OCI-M1 (cell line): ENCODE measurements at regions not wholly inside any gene's neighbourhood (a gene's known extent, or its start where the extent isn't known, plus 50 kb on each side); places are given as distances from the start of the nearest gene placed in this dataset.

ENCODE experiments used
- DNase-seq: peaks from one replicate; lab custom pipeline; 2025; lab: John Stamatoyannopoulos, UW

DNA sequence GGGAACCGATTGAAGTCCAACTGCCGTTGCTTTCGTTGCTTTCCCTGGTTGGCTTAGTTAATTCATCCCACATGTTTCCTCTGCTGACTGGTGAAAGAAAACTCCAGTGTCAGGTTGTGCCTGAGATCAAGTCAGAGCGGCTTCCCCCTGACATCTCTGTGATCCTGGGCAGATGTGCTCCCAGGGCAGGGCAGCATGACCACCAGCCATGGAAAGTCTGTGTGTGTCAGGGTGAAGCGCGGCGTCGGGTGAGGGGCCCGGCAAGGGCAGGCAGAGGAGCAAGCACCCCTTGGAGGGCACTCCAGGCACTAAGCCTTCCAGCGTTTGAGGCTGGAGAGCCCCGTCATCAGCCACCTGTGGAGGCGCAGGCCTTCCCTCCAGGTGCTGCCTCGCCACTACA, 54.5 kb upstream of the IGF1 start:
- DNase-seq: no peak

DNA sequence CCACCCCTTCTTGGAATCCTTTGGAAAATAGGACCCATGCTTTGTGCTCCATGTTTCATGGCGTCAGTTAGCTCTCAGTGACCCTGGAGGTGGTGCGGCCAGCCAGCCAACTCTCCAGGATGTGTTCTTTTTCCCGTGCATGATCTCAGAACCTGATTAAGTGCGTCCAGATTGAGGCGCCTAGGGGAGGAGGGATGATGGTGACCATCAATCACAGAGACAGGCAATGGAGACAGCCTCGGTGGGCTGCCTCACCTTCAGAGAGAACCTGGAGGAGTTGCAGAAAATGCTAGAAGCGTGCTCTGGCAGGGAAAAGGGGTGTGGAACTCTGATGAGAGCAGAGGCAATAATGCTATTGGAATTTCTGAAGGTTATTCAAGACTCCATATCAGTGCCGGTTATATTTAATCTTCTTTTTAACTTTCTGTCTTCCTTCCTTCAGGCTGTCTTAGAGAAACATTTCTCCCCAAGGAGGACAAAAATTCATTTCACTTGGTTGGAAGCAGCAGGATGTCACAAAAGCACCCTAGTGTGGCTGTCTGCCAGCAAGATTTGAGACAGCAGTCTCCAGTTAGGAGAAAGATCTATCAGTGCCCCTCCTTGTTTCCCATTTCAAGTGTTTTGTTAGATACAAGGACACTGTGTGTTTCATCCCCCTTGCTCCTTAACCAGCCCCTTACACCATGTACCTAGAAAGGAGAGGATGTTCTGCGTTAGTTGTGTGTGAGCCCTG, 53.3 kb upstream of the IGF1 start:
- DNase-seq: no peak
